GM21717 (cell line): ENCODE measurements at regions not wholly inside any gene's neighbourhood (a gene's known extent, or its start where the extent isn't known, plus 50 kb on each side); places are given as distances from the start of the nearest gene placed in this dataset.

ENCODE experiments used
- ATAC-seq: cut with Tn5 transposase; IDR thresholded peaks from one replicate; pipeline ENCODE4 v1.9.1; 2021; ENCODE audit warnings: mild to moderate bottlenecking, moderate library complexity; ENCODE audit not compliant: unreplicated experiment

DNA sequence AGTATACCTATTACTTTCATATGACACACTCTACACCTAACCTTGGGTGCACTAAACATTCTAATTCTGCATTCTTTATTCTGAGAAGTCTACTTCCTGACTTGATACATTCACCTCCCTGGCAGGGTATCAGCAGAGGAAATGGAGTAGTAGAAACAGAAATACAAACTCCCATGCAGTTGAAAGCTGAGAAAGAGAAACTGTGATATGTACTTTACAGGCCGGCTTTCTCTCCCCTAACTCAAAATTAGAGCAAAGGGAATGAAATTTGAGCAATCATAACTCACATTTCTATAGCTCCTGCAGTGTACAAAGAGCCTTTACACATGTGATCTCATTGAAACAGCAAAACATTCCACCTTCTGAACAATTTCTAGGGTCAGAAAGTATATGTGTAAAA is 135.5 kb upstream of the COL8A1 start:
- no peak for ATAC-seq

DNA sequence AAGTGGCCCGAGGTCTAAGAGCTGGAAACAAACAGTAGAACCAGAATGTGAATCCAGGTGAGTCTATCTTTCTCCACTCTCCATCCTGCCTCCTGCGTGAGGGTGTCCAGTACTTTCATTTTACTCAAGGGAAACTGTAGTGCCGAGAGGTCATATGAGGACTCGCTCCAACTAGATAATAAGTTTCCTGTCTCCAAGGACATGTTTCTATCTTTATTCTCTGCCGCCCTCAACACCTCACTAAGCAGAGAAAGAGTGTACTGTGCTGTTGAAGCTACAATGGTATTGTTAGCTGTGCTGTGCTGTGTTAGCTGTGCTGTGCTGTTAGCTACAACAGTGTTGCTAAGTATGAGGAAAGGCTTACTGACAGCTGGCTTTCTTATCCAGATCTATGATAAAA is 137.9 kb upstream of the COL8A1 start:
- ATAC-seq: no peak

DNA sequence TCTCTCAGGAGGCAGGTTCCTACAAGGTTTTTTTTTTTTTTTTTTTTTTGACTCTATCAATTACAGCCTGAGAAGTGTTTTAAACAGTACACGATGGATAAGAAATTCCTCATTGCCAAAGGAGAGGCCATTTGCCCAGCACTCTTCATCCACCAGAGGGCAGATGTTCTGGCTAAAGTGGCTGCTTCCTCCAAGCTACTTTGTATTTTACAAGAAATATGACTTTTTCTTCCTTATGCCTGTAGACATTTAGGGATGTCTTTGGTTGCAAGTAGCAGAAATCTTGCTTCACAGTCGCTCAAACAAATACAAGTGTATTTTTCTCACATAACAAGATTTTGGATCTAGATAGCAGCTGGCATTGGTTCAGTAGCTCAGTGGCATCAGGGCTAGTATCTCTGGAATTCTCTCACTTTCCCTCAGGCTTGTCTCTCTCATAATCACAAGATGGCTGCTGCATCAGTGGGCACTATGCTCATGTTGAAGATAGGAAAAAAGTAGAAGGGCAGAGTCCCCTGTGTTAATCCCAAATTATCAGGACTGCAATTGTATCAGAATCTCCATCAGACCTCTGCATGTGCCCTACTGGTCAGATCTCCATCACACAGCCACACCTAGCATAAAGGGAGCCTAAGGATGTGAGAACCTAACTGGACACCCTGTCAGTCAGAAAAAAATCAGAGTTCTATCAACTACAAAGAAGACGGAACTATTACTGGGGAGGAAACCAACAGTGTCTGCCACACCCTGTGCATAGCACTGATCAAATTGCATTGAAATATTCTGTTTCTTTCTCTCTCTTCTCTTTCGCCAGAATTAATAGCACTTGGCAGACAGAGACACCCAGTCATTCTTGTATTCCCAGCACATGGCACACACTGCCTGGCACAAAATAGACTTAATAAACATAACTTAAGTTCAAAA is 138.9 kb upstream of the COL8A1 start:
- no peak for ATAC-seq

DNA sequence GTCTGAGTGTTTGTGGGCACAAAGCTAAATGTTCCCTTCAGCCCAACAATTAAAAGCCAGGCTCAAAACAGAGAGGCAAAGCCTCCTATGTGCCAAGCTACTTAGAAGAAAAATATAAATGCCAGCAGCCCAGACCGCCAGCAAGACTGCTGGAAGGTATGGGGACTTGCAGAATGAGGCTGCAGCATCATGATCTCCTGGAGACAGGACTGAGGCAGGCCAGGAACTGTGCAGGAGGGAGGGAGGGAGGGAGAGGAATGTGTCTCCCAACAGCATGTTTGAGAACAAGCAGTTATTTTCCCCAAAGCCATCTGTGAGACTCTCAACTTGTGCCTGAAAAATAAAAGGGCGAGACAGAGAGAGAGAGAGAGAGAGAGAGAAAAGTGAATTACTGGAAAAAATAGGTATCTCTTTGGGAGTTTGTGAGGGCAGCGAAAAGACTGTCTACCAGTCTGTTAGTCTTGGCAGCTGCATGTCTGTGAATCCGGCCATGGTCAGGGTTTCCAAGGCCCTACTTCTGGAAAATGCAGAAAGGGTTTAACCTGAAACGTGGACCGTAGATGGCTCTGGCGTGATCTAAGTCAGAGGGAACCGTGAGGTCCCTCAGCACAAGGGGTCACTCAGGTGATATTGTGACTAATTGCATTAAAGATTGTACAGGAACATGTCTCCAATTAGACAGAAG is 139.7 kb upstream of the COL8A1 start:
- ATAC-seq: no peak

DNA sequence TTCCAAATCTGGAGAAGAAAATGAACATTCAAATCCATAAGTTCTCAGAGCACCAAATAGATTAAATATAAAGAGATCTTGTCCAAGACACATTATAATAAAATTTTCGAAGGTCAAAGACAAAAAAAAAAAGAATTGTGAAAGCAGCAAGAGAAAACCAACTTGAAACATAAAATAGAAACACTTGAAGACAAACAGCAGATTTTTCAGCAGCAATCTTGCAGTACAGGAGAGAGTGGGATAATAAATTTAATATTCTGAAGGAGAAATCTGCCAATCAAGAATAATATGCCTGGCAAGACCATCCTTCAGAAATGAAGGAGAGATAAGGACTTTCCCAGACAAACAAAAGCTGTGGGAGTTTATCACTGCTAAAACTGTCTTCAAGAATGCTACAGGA is 150.5 kb upstream of the COL8A1 start:
- ATAC-seq: no peak

DNA sequence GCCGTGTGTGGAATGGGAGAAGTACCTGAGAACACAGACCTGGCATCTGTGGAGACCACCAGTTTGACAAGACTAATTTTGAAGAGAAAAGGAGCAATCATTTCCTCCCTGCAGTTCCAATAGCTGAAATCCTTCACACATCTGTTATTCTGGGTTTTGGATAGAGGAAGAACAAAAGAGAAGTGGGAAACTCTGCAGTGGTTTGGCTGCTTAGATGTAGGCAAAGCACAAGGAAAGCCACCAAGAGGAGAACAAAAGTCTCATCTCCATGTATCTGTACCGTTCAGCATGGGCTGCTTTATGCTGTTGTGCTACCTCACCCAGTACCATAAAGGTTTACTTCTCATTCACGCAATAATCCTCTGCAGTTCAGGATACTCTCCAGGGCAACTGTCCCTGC is 153.1 kb upstream of the COL8A1 start:
- ATAC-seq: no peak

DNA sequence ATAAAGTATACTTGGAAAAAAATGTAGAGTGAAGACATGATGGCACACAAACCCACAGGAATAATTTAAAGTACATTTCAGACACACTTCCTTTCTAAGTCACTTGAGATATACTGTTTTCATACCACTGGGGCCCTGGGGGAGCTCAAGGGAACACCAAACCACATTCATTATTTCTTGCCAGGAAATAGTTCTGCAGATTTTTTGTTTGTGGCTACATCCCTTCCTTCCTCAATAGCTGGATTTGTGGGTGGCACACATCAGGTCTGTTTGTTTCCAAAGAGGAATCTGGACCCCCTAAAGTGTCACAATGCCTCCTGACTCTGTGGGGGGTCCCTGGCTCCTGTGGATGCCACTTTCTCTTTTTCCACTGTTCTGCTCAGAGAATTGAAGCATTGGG is 153.5 kb upstream of the COL8A1 start:
- no peak for ATAC-seq

DNA sequence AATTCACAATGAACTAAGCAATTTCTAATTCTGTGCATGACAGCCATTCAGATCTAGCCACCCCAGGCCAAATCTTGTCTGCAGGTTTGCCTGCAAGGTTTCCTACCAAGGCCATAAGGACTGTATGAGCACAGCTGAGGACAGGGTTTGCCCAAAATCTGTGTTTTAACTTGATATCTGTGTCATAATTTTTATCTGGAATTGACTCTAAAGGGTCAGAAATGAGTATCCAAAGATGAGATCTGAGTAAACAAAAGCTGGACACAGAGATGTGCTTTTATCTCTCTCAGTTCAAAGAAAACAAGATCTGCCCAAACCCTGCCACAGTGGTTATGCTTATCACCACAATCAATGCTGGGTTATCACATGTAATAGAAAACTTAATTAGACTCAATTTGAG is 154.6 kb upstream of the COL8A1 start:
- ATAC-seq: no peak

DNA sequence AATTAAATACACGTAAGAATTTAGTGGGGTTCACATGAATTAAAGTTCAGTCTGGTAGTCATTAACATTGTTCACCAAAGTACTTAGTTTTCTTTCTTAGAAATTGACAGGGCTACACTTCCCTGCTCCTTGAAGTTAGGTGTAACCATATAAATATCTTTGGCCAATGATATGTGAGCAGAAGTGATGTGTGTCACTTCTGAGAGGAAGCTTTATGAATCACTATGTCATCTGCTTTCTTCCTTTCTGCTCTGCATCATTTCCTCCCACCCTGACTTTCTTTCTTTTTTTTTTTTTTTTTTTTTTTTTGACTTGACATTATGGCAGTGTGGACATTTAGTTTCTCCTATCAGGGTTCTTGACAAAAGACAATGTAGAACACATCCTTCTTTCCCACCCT is 156.2 kb upstream of the COL8A1 start:
- ATAC-seq: no peak

DNA sequence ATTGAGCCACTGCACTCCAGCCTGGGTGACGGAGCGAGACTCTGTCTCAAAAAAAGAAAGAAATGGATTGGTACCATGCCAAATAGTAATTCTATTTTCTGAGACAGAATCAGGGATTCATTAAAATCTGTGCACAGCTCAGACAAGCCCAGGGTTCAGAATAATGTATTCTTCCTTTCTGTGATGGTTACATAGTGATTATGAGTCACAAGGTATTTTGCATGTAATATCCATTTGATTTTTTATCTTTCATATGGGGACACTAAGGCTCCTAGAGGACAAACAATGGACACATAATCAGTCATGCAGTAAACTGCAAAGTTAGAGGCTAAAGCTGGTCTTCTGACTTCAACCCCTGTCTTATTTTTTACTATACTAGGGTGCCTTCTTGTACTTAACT is 156.8 kb upstream of the COL8A1 start:
- no peak for ATAC-seq

DNA sequence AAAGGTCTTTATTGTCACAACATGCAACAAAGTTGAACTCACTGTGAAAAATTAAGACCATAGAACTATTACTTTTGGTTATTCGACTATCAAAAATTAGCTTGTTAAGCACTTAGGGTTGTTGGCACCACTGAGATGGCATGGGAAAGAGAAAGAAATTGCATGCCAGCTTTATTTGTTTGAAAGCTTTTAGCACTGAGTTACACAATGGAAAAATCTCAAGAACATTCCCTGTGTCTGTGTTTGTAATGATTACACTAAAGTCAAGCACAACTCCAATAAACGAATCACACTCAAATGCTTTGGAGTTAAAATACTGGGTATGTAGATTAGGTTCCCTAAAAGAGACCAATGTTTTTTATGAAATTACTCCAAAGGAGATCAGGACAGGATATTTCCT is 158.6 kb upstream of the COL8A1 start:
- ATAC-seq: no peak

DNA sequence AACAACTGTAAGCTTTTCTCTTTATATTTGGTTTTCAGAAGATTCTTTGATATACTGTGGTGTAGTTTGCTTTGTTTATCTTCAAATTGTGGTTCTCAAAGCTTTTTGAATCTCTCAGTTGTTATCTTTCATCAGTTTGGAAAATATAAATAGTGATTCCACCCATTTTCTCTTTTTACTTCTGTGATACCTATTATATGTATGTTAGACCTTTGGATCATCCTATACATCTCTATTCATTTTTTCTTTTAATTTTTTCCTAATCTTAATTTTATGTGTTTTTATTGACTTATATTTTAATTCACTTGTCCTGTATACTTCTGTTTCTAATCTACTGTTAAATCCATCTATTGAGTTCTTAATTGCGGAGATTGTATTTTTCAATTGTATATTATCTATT is 160.7 kb upstream of the COL8A1 start:
- ATAC-seq: no peak

DNA sequence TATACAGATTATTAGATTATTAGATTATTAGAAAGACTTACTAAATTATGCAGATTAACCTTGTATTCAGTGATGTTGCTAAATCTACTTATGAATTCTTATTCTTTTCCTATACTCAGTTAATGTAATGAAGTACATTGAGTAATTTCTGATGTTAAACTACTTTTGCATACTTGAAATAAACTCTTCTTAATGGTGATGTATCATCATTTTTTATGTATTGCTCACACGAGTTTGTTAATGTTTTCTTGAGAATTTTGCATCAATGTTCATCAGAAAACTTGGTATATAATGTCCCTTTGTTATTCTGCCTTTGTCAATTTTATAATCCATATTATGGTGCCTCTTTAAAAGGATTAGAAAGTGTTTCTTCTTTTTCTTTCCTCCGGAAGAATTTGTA is 163.2 kb upstream of the COL8A1 start:
- no peak for ATAC-seq

DNA sequence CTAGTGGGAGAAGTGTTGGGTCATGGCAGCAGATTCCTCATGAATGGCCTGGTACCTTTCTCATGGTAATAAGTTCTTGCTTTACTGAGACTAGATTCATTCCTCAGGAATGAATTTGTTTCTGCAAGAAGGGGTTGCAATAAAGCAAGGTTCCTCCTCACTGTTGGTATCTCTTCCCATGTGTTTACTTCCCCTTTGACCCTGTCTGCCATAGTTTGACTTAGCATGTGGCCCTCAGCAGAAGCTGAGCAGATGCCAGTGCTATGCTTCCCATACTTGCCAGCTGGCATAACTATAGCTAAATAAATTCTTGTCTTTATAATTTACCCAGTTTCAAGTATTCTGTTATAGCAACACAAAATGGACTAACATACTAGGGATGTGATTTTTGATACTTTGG is 163.6 kb upstream of the COL8A1 start:
- no peak for ATAC-seq

DNA sequence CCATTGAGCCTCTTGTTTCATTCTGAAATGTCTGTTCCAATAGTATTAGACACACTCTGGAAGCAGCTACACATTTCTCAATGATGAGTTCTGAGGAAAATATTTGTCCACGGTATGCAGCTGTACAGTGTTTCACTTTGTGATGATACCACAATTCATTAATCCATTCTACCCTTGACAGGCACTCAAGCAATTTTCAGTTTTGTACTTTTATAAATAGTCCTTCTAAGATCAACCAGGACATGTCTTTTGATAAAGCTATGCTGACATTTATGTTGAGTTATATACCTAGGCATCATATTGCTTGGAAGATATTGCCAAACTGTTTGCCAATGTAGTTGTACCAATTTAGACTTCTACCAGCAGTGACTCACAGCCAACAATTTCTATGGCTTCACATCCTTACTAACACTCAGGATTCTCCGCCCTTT is 165.1 kb upstream of the COL8A1 start:
- ATAC-seq: no peak

DNA sequence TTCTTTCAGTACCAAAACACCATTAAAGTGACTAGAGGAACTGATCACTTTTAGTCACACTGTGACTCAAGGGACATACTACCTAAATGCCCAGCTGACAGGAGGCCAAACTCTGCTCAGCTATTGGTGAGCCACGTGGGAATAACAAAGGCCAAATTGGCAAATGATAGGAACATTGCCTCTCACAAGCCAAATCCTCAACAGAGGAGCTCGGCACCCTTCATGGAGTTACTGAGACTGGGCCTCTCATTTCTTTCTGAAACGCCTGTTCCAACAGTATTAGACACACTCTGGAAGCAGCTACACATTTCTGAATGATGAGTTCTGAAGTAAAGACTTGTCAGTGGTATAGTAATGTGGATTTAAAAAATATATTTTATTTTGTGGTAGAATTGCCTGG is 166.0 kb upstream of the COL8A1 start:
- ATAC-seq: no peak

DNA sequence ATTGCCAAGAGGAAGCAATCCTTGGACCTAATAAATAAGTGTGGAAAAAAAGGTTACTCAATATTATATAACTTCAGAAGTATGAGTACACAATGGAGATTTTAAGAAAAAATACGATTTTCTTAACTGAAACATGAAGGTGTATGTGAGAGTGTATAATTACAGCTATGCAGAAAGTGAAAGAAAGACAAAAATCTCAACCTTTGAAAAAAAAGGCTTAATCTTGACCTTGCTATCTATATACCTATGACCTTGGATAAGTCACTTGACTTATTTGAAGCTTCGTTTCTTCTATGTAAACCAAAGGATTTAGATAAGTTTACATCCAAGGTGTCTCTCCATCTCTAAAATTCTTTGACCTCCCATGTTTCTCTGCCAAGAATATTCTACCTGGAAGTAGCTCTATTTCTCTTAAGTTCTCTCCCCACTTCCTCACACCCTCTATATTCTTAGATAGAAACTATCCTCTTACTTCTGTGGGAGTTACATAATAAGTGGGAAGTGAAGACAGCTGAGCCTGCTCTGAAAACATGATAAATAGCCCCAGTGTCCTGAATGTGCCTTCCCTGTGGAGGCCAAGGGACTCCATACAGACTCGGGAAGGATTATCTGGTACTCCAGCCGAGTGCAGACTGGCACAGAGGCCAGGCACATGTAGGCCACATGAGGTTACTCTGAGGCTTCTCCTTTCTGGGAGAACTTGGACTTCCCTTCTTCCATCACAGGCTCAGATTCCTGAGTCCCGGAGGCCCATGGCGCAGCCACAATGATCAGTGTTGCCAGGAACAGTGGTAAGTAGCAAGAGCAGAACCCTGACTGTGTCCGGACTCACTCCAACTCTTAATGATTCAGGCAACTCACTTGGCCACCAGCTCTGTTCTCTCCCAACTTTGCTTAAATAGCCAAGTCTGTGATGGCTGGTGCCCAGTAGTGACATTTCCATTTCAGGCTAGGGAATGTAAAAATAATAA is 166.8 kb upstream of the COL8A1 start:
- no peak for ATAC-seq

DNA sequence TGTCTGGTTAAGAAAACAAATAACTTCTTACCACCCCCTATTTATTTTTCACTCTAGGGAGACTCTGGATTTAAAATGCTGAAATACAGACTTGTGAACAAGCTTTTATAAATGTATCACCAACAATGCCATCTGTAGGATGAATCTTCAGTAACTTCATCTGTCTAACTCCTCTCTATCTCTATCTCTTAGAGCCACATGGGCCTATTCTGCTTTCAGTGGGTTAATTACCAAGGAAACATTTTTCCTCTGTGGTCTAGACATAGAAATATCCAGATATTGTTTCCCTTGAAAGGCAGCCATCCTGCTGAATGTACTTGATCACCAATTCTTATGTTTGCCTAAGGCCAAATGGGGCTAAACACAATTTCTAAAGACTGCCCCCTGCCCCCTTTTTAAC is 167.6 kb upstream of the COL8A1 start:
- no peak for ATAC-seq

DNA sequence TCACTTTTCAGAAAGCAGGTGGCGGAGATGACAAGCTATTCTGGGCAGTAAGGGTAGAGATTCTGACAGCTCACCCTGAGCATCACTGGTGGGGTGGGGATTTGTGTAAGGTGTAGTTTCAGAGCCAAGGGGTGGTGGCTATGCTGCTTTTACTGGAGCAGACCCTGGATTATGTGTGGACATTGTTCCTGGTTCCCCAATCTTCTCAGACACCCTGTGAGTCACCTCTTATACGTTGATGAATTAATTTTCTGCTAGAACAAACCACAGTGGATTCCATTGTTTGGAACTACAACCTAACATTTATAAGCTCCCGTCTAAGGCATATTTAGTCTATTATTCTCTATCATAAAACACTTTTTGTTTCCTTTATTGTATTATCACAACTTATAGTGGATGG is 169.5 kb upstream of the COL8A1 start:
- no peak for ATAC-seq

DNA sequence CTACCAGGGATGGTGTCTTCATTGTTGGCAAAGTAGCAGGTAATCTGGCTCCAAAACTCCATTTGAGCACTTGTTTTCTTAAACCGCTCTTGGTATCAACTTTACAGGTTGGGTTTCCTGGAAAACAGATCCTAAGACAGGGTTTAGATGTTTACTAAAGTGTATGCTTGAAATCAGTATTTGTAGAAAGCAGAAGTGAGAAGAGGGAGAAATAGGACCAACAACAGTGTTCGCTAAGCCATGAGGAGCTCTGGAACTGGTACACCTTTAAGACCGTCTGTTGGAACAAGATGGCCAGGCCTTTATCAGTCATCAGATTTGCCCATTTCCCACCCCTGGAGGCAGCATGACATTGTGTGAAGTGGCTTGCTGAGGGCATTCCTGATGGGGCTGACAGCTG is 171.0 kb upstream of the COL8A1 start:
- no peak for ATAC-seq

DNA sequence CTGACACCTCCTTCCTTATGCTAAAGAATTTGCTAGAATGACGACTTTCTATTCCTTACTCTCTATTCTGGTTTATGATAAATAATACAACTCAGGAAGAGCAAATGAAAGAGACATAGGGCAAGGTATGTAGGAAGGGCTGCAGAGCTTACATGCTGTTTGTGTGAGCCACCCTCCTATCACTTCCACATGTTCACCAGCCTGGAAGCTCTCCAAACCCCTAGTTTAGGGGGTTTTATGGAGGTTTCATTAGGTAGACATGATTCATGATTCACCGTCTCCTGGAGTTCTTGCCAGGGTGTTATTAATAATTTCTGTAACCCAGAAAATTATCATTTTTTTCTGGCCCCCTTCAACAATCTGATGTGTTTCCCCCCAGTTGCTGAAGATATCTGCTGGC is 172.1 kb upstream of the COL8A1 start:
- ATAC-seq: no peak
